ENCODE measurements at regions not wholly inside any gene's neighbourhood (a gene's known extent, or its start where the extent isn't known, plus 50 kb on each side); places are given as distances from the start of the nearest gene placed in this dataset.

DNA sequence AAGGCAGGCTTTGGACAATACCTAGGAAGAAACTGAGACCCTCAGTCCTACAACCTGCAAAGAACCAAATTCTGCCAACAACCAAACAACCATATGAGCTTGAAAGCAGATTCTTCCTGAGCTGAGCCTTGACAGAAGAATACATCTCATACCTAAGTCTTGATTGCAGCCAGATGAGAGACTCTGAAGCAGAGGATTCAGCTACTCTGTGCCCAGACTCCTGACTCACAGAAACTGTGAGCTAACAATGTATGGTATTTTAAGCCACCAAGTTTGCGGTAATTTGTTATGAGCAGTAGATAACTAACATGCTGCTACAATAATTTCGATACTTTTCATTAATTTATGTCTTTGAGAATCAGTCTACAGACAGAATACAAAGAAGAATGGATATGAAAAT is 325.1 kb upstream of the CBLB start:
- H3K27me3 ChIP-seq (ENCODE audit: control insufficient read depth in 4 of 4, insufficient read depth in 4 of 4, low read length in 3 of 4): no peaks in the 10 kb centered on the region
- TF ChIP-seq MAX (IDR thresholded peaks at IDR 0.05): no peak
- TF ChIP-seq, protein P1, sequence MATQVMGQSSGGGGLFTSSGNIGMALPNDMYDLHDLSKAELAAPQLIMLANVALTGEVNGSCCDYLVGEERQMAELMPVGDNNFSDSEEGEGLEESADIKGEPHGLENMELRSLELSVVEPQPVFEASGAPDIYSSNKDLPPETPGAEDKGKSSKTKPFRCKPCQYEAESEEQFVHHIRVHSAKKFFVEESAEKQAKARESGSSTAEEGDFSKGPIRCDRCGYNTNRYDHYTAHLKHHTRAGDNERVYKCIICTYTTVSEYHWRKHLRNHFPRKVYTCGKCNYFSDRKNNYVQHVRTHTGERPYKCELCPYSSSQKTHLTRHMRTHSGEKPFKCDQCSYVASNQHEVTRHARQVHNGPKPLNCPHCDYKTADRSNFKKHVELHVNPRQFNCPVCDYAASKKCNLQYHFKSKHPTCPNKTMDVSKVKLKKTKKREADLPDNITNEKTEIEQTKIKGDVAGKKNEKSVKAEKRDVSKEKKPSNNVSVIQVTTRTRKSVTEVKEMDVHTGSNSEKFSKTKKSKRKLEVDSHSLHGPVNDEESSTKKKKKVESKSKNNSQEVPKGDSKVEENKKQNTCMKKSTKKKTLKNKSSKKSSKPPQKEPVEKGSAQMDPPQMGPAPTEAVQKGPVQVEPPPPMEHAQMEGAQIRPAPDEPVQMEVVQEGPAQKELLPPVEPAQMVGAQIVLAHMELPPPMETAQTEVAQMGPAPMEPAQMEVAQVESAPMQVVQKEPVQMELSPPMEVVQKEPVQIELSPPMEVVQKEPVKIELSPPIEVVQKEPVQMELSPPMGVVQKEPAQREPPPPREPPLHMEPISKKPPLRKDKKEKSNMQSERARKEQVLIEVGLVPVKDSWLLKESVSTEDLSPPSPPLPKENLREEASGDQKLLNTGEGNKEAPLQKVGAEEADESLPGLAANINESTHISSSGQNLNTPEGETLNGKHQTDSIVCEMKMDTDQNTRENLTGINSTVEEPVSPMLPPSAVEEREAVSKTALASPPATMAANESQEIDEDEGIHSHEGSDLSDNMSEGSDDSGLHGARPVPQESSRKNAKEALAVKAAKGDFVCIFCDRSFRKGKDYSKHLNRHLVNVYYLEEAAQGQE (IDR thresholded peaks at IDR 0.05): no peak
- no peak for TF ChIP-seq HNF4G (IDR thresholded peaks at IDR 0.05)
- no peak for TF ChIP-seq CTCF (IDR thresholded peaks at IDR 0.05; ENCODE audit: low read depth, low read length, missing input control)
- TF ChIP-seq SP1 (IDR thresholded peaks at IDR 0.05): no peak
- TF ChIP-seq YY1 (IDR thresholded peaks at IDR 0.05): no peak
- TF ChIP-seq, protein P2, sequence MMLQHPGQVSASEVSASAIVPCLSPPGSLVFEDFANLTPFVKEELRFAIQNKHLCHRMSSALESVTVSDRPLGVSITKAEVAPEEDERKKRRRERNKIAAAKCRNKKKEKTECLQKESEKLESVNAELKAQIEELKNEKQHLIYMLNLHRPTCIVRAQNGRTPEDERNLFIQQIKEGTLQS (IDR thresholded peaks at IDR 0.05): no peak
- no peak for TF ChIP-seq FOXA2 (IDR thresholded peaks at IDR 0.05)
- no peak for TF ChIP-seq EGR1 (IDR thresholded peaks at IDR 0.05; ENCODE audit: low read depth in 2 of 2)
- no peak for TF ChIP-seq NR2F2 (IDR thresholded peaks at IDR 0.05)
- TF ChIP-seq RAD21 (IDR thresholded peaks at IDR 0.05): no peak
- TF ChIP-seq RXRA (IDR thresholded peaks at IDR 0.05): no peak
- no peak for TF ChIP-seq JUND (IDR thresholded peaks at IDR 0.05)
- no peak for TF ChIP-seq TAF1 (conservative IDR thresholded peaks at IDR 0.05)
- no peak for TF ChIP-seq FOXA1 (IDR thresholded peaks at IDR 0.05)
- TF ChIP-seq HNF4A (conservative IDR thresholded peaks at IDR 0.05): no peak
- no peak overlapping the region for H3K9ac ChIP-seq (ENCODE audit: low read depth in 1 of 2, low read length in 2 of 2)
- WGBS: 88% methylated on average over 2 of the region's 2 CpGs
- H3K4me1 ChIP-seq (ENCODE audit: control insufficient read depth in 4 of 4, insufficient read depth in 4 of 4, low read length in 3 of 4): no peaks in the 10 kb centered on the region
- no peaks in the 10 kb centered on the region for H3K36me3 ChIP-seq (ENCODE audit: control insufficient read depth in 4 of 4, insufficient read depth in 3 of 4, low read depth in 1 of 4, low read length in 3 of 4)
- no peak overlapping the region for H3K27ac ChIP-seq (ENCODE audit: low read depth in 1 of 2, low read length in 2 of 2)
- DNase-seq (ENCODE audit: low spot score): no peak
- H3K9me3 ChIP-seq (ENCODE audit: control insufficient read depth in 4 of 4, low read length in 3 of 4): no peaks in the 10 kb centered on the region
- H3K4me3 ChIP-seq (ENCODE audit: low read depth in 1 of 3, low read length in 3 of 3): no peak overlapping the region

GRCh38 chr3:106194726-106195125 is 325.9 kb upstream of the CBLB start:
- Histone ChIP-seq H3K4me1 (ENCODE audit: control insufficient read depth in 4 of 4, insufficient read depth in 4 of 4, low read length in 3 of 4) (no peaks in the 10 kb centered on the region), H3K9ac (ENCODE audit: low read depth in 1 of 2, low read length in 2 of 2) (no peak overlapping the region), H3K9me3 (ENCODE audit: control insufficient read depth in 4 of 4, low read length in 3 of 4) (no peaks in the 10 kb centered on the region), H3K4me3 (ENCODE audit: low read depth in 1 of 3, low read length in 3 of 3) (no peak overlapping the region), H3K27ac (ENCODE audit: low read depth in 1 of 2, low read length in 2 of 2) (no peak overlapping the region), H3K27me3 (ENCODE audit: control insufficient read depth in 4 of 4, insufficient read depth in 4 of 4, low read length in 3 of 4) (no peaks in the 10 kb centered on the region), H3K36me3 (ENCODE audit: control insufficient read depth in 4 of 4, insufficient read depth in 3 of 4, low read depth in 1 of 4, low read length in 3 of 4) (no peaks in the 10 kb centered on the region)
- DNase-seq (ENCODE audit: low spot score): no peak
- 96% methylated on average over 1 of the region's 1 CpG for WGBS
- TF ChIP-seq NR2F2 (IDR thresholded peaks at IDR 0.05) (no peak), CTCF (IDR thresholded peaks at IDR 0.05; ENCODE audit: low read depth, low read length, missing input control) (no peak), HNF4A (conservative IDR thresholded peaks at IDR 0.05) (no peak), EGR1 (IDR thresholded peaks at IDR 0.05; ENCODE audit: low read depth in 2 of 2) (no peak), RAD21 (IDR thresholded peaks at IDR 0.05) (no peak), YY1 (IDR thresholded peaks at IDR 0.05) (no peak), RXRA (IDR thresholded peaks at IDR 0.05) (no peak), SP1 (IDR thresholded peaks at IDR 0.05) (no peak), HNF4G (IDR thresholded peaks at IDR 0.05) (no peak), FOXA1 (IDR thresholded peaks at IDR 0.05) (no peak), TAF1 (conservative IDR thresholded peaks at IDR 0.05) (no peak), MAX (IDR thresholded peaks at IDR 0.05) (no peak), JUND (IDR thresholded peaks at IDR 0.05) (no peak), FOXA2 (IDR thresholded peaks at IDR 0.05) (no peak), GABPA (IDR thresholded peaks at IDR 0.05 in 1 of 2, conservative IDR thresholded peaks at IDR 0.05 in 1 of 2) (no peak)
- TF ChIP-seq, protein P2 (IDR thresholded peaks at IDR 0.05): no peak
- TF ChIP-seq, protein P1 (IDR thresholded peaks at IDR 0.05): no peak

All from liver (tissue), 8 donors.